ENCODE measurements at regions not wholly inside any gene's neighbourhood (a gene's known extent, or its start where the extent isn't known, plus 50 kb on each side); places are given as distances from the start of the nearest gene placed in this dataset.

- TF ChIP-seq POLR2A (IDR thresholded peaks at IDR 0.05; ENCODE audit: low read depth, low read length) (no peak), TCF12 (IDR thresholded peaks at IDR 0.05; ENCODE audit: low read depth, low read length) (no peak), HCFC1 (IDR thresholded peaks at IDR 0.05; ENCODE audit: low read length) (no peak)
- TF ChIP-seq, protein P1, sequence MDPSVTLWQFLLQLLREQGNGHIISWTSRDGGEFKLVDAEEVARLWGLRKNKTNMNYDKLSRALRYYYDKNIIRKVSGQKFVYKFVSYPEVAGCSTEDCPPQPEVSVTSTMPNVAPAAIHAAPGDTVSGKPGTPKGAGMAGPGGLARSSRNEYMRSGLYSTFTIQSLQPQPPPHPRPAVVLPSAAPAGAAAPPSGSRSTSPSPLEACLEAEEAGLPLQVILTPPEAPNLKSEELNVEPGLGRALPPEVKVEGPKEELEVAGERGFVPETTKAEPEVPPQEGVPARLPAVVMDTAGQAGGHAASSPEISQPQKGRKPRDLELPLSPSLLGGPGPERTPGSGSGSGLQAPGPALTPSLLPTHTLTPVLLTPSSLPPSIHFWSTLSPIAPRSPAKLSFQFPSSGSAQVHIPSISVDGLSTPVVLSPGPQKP (IDR thresholded peaks at IDR 0.05; ENCODE audit: low read depth, low read length): no peak
Measured at GRCh38 chr9:29644514-29644913, 2071.2 kb upstream of the C9orf72 start.
